Vagina (tissue), 2 donors: ENCODE measurements at regions not wholly inside any gene's neighbourhood (a gene's known extent, or its start where the extent isn't known, plus 50 kb on each side); places are given as distances from the start of the nearest gene placed in this dataset.

Experiments
- CTCF ChIP-seq, 3 experiments: fragments of 450-650 bp in 2 of 3; fragments of 200-600 bp in 1 of 3; sonication (generic) in 1 of 3; IDR thresholded peaks; one replicate each; pipeline ENCODE4 v1.5.1; 2017 to 2019; ENCODE audit warnings: antibody characterized with exemption in 3 of 3, mild to moderate bottlenecking in 2 of 3, moderate library complexity in 2 of 3
- POLR2AphosphoS5 ChIP-seq, 2 donors: sonication (generic); formaldehyde crosslinking; IDR thresholded peaks; one replicate each; pipeline ENCODE4 v1.9.0; 2017; ENCODE audit warnings: antibody characterized with exemption in 2 of 2, mild to moderate bottlenecking in 2 of 2, low read depth in 1 of 2; ENCODE audit not compliant: insufficient read depth in 1 of 2

- TF ChIP-seq CTCF (IDR thresholded peaks at IDR 0.05) = no peak
- no peak for TF ChIP-seq POLR2AphosphoS5 (IDR thresholded peaks at IDR 0.05; ENCODE audit: insufficient read depth in 1 of 2, low read depth in 1 of 2)
These were observed 216.3 kb downstream of the GADD45G start for GRCh38 chr9:89821081-89821480.
